GM21786 (cell line): ENCODE measurements at regions not wholly inside any gene's neighbourhood (a gene's known extent, or its start where the extent isn't known, plus 50 kb on each side); places are given as distances from the start of the nearest gene placed in this dataset.

Source experiments
- ATAC-seq: cut with Tn5 transposase; IDR thresholded peaks from one replicate; pipeline ENCODE4 v1.9.1; 2021; ENCODE audit not compliant: unreplicated experiment

DNA sequence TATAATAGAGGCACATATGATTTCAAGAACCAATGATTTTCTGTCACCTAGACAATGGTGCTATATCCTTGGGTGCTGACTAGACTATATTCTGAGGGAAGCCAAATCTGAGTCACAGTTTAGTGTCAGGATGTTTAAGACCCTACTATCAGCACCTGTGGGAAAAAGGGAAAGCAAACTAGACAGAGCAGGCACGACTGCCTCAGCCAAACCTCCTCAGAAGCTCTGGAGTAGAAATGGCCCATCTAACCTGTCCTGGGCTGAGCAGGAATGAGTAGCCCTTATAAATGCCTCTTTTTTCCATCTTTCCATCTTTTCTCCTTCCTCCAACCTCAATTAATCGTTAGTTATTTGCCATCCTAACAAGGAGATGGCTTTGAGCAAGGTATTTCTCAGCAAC, 80.4 kb upstream of the TECRL start:
- ATAC-seq, result no peak

DNA sequence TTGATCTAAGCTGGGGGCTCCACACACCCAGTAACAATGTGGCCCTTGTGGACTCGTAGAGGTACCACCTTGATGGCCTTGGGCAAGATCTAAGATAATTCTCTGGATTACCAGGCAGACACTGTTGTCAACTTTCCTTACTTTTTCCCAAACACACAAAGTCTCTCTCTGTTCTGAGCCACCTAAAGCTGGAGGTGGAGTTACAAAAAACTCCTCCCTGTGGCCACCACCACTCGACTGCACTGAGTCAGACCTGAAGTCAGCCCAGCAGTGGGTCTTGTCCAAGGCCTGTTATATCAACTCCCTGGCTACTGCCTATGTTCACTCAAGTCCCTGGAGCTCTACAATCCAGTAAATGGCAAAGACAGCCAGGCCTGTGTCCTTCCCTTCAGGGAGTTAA, 70.1 kb upstream of the TECRL start:
- no peak for ATAC-seq

DNA sequence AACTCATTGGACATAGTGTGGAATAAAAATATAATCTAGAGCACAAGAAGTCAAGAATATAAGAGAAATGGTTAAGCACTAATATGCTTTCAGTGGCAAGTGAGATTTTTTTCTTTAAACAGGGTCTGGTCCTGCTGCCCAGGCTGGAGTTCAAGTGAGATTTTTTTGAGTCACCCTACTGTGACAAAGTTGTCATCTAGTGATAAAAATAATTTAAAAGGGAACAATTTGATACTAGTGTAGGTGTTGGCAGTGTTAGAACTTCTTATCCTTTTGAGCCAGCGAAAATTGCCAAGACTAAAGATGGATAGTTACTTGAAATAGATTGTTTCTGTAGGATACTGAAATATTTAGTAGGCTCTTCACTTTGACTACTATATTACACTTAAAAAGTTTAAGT, 67.9 kb upstream of the TECRL start:
- no peak for ATAC-seq

DNA sequence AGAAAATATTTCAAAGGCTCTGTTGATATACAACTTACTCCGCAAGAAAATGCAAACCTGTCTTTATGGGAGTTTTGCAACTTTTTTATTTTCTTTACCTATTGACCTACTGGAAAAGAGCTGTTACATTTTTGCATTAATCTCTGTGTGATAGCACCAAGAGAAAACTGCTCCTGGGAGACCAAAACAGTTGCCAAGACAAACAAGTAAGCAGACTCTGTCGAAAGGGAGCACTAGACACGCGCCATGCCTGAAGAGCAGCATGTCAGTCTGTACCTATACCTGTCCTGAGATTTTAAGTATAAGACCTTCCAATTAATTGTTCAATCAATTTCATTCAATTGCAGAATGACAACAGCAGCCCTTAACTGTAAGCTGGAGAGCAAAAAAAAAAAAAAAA, 56.0 kb upstream of the TECRL start:
- ATAC-seq, result no peak

DNA sequence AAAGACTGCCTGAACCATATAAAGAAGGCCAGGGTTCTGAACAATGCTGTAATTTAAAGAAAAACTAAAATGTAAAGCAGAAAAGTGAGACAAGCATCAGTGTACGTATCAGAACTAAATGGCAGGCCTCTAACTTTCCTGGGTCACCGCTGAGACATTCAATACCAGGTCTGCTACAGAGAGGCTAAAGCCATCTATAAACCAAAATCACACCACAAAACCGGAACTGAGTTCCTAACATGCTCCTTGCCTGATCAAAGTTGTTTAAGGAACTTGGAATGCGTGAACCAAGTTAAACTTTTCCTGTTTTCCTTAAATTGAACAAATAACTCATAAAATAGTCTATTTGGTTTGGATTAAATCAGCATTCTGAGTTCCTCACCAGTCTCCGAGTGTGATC, 55.3 kb upstream of the TECRL start:
- ATAC-seq, result no peak
